ENCODE measurements at regions not wholly inside any gene's neighbourhood (a gene's known extent, or its start where the extent isn't known, plus 50 kb on each side); places are given as distances from the start of the nearest gene placed in this dataset.

DNA sequence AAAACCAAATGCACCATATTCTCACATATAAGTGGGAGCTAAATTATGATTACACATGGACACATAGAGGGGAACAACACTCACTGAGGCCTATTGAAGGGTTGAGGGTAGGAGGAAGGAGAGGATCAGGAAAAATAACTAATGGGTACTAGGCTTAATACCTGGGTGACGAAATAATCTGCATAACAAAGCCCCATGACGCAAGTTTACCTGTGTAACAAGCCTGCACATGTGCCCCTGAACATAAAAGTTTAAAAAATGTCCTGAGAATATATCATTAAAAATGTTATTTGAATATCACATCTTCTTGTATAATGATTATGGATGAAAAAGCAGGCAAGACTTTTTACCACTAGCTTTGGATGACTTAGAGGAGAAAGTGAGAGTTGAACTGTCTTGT is 138.0 kb upstream of the NOVA1 start:
- TF ChIP-seq, protein P1, sequence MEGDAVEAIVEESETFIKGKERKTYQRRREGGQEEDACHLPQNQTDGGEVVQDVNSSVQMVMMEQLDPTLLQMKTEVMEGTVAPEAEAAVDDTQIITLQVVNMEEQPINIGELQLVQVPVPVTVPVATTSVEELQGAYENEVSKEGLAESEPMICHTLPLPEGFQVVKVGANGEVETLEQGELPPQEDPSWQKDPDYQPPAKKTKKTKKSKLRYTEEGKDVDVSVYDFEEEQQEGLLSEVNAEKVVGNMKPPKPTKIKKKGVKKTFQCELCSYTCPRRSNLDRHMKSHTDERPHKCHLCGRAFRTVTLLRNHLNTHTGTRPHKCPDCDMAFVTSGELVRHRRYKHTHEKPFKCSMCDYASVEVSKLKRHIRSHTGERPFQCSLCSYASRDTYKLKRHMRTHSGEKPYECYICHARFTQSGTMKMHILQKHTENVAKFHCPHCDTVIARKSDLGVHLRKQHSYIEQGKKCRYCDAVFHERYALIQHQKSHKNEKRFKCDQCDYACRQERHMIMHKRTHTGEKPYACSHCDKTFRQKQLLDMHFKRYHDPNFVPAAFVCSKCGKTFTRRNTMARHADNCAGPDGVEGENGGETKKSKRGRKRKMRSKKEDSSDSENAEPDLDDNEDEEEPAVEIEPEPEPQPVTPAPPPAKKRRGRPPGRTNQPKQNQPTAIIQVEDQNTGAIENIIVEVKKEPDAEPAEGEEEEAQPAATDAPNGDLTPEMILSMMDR (IDR thresholded peaks at IDR 0.05) = no peak
- no peak for TF ChIP-seq POLR2A (IDR thresholded peaks at IDR 0.05)
- TF ChIP-seq EP300 (IDR thresholded peaks at IDR 0.05; ENCODE audit: low read depth) = no peak
- no peak for TF ChIP-seq POLR2AphosphoS5 (IDR thresholded peaks at IDR 0.05)
